ENCODE measurements at regions not wholly inside any gene's neighbourhood (a gene's known extent, or its start where the extent isn't known, plus 50 kb on each side); places are given as distances from the start of the nearest gene placed in this dataset.

DNA sequence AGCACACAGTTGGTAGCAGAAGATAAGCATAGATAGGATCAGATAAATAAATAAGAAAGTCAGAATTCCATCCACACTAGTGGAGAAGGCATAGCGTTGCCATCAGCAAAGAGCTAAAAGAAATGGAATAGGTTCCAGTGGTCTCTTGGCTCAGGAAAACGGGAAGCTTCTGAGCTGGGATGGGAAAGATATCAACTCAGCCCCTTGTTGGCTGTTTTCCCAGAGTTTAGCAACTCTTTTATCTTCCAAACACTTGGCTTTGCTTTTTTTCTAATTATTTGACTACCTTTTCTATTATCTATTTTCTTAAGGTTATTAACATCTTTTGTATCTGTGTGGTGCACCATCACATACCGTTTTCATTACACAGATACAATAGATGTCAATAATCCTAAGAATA, 445.7 kb upstream of the TRPC7 start:
- DNase-seq (ENCODE audit: low spot score), result no peak

DNA sequence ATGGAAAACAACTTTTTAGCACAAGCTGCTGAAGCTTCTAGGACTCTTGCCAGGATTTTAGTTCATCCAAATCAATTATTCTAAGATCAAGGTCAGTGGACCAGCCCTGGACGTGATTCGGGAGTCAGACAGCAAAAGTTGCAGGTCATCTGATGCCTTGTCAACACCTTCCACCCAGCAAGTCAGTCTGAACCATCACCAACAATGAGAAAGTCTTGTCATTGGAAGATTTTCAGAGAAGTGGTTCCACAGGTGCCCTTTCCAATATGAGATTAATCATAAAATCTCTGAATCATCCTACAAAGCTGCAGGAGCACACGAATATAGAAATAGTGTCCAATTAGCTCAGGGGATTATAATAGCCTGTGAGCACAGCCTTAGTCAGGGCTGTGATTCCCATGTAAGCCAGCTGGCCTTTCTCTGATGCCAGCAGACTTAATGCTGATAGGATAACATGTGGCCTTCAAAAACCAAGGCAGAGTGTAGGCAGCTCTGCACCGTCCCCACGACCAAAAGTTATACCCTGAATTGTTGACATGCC, 445.0 kb upstream of the TRPC7 start:
- DNase-seq (ENCODE audit: low spot score), result no peak

DNA sequence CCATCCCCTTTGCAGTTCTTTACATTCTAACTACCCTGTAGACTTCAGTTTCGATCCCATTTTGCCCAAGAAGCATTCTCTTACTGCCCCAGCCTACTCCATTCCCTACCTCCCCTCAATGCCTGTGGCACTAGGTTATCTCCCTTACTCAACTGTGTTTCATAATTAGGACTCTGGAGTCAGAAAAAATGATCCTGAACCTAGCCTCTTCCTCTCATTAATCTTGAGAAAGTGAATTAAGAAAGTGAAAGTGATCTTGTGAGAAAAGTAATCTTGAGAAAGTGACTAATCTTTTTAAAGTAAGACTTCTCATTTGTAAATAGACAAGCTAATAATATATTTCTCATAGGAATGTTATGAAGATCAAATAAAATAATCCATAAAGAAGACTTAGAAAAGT, 444.0 kb upstream of the TRPC7 start:
- DNase-seq (ENCODE audit: low spot score), result no peak

DNA sequence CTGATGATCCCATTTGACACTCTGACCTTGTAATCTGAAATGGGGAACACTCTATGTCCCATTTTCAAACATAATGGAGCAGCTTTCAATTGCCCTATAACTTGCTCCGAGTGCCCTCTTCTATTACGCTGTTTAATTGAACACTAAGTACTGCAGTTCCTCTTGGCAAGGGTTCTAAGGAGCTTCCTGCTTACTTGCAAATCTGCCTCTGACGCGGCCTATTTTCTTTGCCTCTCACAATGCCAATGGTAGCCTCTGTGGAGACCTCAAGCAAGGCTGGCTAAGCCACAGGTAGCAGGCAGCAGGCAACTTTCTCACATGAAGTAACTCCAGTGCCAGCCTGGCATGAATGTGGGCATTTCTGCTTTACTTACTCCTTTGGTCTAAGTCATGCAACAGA, 443.4 kb upstream of the TRPC7 start:
- DNase-seq (ENCODE audit: low spot score), result no peak

DNA sequence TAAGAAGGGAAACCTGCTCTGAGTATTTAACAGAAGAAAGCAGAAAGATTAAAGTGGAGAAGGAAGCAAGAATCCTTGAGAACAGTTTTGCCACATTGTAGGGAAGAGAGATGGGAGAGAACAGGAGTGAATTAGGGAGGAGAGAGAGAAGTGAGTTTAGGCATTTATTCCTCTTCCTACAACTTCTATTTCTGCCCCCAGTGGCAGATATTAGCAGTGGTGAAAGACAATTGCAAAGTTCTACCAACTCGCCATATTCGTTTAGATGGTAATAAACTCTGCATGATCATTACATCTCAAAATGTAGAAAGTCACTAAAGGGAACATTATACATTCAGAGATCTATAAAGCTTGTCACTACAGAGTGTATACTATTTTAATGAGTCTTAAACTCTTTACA, 440.1 kb upstream of the TRPC7 start:
- DNase-seq (ENCODE audit: low spot score), result no peak

DNA sequence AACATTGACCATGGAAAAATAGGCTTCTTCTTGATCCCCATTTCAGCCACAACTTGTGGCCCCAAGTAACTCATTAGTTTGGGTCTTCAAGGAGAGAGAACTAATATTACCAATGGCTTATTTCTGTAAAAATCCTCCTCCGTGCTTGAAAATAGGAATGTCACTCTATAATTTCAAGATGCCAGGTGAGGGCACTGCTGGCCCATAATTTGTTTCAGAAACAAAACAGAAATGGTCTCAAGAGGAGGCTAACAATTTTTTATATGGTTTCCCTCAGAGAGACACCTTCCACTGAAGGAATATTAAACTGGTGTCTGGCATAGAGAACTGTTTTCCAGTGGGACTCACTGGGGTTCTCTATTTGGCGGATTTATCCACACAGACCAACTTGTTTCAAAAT, 437.0 kb upstream of the TRPC7 start:
- DNase-seq (ENCODE audit: low spot score), result no peak

DNA sequence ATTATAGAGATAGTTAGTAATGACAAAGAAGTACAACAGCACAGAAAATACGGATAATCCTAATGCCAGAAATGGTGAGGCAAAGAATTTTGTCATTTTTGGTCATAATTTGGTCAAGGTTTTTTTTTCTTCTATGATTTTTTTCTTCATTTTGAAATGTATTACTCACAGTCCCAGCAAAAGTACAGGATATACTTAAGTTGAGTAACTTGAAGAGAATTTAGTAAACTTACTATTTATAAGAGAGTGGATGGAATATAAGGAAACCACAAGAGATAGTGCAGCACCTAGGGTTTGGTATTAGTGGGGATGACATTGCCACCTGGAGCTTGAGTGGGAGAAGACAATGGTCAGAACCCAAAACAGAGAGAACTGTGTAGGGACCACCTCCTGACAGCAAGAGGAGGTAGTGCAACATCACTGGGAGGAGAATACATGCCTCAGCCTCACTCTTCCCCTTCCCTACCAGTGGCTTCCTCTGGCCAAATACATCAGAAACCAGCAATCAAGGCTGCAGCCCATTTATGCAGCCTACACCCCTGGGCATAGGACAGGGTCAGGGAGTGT, 434.5 kb upstream of the TRPC7 start:
- no peak for DNase-seq (ENCODE audit: low spot score)

DNA sequence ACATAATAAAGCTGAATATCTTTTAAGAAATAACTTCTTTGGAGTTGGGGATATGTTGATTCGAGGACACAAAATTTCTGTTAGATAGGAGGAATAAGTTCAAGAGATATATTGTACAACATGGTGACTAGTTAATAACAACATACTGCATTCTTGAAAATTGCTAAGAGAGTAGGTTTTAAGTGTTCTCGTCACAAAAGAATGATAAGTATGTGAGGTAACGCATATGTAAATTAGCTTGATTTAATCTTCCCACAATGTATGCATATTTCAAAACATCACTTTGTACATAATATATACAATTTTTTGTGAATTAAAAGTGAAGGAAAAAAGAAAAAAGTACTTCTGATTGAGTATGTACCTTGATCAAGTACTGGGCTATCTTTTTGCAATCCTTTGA, 428.0 kb upstream of the TRPC7 start:
- DNase-seq (ENCODE audit: low spot score), result no peak

DNA sequence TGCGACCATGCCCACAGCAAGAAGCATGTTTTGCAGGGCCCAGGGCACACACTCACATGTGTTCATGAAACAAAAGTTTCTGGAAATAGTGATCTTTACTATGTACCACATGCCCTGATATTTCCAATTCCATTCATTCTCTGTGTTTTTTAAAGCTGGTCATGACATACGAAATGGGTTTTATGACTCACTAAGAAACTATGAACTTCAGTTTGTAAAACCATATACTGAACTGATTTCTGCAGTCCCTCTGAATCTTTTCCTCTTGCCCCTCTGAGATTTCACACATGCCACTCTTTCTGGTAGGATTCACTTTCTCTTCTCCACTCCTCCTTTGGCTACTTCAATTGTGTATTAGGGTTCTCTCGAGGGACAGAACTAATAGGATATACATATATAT, 416.1 kb upstream of the TRPC7 start:
- DNase-seq (ENCODE audit: low spot score), result no peak

DNA sequence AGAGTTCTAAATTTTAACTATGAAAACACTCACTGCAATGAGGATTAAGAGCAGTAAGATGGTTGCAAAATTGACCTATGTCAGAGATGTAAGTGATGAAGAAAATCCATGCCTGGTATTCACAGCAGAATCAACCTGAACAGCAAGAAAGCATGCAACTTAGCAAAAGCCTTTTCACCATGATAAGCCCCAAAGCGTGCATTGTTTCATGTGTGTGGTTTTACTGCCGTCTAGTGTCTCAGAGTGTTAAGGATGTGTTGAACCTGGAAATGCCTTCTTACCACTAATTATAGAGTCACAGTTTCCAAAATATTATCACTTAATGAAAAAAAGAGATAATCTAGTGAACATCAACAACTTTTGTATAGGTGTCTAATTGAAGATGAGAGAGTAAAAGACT, 415.2 kb upstream of the TRPC7 start:
- no peak for DNase-seq (ENCODE audit: low spot score)

DNA sequence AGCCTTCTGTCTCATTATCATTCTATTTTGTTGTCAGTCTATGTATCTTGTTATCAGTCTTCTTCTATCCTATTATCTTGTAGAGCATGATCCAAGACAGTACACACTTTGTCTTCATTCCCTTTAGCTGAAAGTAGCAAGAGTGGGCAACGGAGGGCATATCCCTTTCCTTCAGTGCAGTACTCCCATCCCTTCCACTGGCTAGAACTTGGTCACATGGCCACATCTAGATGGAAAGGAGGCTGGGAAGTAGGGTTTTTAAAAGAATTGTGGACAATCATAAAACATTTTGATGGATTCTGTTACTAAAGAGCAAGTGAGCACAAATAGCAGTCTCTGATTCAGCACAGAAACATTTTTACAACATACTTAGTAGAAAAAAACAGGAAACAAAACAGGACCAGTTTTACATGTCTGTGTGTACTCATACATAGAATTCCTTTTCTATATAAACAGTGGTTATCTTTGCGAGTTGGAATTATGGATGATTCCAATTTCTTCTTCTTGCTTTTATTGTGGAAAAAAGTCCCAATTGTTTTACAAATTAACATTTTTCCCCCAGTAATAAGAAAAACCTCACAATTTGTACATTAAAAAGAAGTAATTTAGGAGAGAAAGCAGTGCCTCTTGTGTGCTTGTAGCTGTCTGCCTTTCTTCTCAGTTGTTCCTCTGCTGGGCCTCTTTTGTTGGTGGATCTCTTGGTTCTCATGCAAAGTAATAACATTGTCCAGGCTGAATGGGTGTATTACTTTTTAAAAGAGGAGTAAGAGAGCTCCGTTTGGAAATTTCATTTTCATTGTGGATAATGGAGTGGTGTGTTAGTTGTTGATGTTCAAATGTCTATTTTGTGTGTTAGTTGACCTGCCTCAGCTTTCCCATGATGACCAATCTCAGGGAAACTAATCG, 410.9 kb upstream of the TRPC7 start:
- DNase-seq (ENCODE audit: low spot score), result no peak

DNA sequence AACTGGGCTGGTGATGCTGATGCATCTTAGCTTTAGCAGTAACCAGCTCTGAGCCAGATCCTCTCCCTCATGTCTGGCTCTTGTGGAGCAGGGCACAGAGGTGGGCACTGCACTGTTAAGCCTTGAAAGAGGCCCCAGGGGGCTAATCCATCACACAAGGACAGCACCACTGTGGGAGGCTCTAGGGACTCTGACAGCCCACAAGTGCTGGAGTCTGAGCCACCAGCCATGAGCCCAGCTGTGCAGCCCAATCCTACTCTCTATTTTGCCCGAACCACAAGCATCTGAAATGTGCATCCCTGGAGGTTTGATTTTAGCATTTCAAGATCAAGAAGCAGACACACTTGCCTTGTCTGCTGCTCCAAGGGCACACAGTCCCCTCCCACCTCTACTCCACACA, 407.1 kb upstream of the TRPC7 start:
- no peak for DNase-seq (ENCODE audit: low spot score)

DNA sequence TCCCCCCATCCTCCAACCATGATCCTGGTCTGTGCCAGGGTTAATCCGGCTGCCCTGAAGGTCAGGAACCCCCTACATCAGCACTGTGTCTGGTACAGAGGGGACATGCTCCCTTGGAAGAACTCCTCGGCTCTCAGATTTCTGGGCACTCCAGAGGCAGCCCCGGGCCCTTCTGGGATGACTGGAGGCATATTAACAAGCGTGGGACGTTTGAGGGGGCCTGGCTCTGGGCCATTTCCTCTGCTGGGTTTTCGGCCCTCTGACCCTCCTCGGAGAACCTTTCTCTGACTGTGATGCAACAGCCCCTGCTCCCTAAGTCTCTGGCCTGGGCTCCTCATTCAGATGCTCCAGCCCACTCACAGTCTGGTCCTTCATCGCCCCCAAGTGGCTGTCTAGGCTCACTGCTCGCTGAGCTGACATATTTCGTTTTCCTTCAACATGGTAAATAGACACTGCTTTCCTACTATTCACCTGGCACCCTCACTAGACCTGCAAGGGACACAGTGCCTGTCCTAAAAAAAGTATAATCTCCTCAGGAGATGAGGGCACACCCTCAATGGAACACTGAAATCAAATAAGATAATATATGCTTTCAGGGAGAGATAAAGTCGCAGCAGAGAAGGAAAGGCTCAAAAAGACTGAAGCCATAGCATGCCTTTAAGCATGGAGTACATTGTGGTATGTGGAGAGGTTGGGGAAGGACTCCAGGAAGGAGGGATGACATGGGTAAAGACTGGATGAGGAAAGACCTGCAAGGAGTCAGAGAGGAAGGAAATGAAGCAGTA, 404.7 kb upstream of the TRPC7 start:
- peak; percentile 53 for DNase-seq (ENCODE audit: low spot score)

DNA sequence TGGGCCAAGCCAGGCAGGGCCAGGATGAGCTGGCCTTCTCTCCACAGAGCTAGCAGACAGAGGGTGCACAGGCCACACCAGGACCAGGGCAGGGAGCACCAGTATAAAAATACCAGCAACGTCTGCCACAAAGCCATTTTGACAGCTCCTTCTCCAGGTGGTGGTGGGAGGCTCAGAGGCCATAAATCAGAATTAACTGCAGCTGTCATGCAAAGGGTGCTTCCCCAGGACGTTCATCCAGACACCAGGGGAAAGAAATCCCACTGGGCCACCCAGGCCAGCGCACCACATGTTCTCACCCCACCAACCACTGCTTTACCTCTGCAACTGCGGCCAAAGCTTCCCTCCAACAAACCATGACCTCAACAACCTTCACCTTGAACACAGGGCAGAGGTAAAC, 403.7 kb upstream of the TRPC7 start:
- DNase-seq (ENCODE audit: low spot score), result no peak

DNA sequence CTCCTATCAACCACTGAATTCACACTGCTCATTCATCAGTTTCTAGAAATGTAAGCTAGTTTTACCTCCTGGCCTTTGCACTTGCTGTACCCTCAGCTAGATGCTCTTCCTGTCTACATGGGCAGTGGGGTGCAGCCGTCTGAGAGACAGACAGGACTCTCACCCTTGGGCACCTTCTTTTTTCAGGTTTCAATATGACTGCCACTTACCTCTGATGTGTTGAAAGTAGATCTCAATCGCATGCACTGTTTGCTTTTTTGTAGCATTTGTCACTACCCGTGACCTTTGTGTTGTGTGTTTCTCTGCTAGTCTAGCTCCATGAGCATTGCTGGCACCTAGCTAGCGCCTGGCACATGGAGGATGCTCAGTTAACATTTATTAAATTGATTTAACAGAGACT, 403.1 kb upstream of the TRPC7 start:
- no peak for DNase-seq (ENCODE audit: low spot score)

DNA sequence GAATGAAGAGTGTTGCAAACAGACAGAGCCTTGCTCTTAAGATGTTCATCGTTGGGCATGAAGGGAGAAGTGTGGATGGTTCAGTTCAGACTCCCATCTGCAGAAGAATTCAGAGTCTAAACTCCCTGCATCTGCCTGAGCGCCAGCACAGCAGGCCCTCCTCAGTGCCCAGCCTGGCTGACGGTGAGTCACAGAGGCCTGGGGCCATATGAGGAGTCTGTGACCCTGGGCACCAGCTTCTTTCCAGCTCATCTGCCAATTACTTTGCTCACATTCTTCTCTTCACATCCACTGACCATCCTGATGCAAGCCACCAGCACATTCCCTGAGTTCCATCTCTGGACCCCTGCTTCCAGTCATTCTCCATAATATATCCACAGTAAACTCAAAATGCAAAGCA, 401.1 kb upstream of the TRPC7 start:
- no peak for DNase-seq (ENCODE audit: low spot score)

DNA sequence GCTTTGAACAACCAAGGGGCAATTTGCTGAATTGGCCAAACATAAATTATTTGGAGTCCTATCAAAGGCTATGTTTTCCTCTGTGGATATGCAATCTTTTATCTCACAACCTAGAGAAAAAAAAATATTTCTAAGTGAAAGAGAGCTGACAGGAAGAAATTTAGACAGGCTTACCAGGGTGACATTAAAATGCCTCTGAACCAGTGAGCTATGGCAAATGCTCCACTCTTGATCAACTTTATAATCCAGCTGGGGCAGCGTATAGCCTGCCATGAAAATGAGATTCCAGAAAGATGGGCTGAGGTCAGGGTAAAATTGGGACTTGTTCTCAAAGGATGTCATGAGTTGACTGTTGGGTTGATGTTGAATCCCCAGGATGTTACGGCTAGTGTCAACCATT, 399.3 kb upstream of the TRPC7 start:
- no peak for DNase-seq (ENCODE audit: low spot score)

DNA sequence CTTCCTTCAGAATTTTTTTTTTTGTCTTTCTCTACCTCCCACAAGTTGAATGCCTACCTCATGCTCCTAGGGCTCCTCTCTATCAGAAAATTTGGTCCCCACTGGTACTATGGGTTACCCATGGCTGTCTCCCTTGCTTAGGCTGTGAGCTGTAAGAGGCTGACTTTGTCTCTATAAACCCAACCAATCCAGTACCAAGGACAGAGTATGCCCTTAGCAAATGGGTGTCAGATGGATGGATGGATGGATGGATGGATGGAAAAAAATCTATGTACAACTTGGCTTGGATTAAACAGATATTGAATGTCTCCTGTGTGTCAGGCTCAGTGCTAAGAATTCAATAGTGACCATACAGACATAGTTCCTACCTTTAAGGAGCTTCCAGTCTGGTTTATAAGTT, 398.2 kb upstream of the TRPC7 start:
- no peak for DNase-seq (ENCODE audit: low spot score)

DNA sequence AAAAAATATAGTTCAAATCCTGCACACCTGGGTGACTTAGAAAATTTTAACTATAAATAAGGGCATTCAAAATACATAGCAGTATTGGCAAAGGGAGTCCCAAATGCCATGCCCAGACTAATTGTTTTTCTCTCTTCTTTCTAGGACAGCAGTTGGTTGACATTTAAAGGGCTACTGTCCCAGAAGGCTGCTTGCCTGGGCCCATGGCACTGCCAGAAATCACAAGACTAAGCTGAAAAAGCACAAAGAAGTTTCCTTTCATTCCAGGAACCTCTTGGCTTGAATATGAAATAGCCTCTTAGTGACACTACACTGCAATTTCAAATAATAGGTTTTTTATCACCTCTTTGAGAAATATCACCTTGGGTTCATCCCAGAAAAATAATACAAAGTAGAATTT, 388.9 kb upstream of the TRPC7 start:
- no peak for DNase-seq (ENCODE audit: low spot score)

DNA sequence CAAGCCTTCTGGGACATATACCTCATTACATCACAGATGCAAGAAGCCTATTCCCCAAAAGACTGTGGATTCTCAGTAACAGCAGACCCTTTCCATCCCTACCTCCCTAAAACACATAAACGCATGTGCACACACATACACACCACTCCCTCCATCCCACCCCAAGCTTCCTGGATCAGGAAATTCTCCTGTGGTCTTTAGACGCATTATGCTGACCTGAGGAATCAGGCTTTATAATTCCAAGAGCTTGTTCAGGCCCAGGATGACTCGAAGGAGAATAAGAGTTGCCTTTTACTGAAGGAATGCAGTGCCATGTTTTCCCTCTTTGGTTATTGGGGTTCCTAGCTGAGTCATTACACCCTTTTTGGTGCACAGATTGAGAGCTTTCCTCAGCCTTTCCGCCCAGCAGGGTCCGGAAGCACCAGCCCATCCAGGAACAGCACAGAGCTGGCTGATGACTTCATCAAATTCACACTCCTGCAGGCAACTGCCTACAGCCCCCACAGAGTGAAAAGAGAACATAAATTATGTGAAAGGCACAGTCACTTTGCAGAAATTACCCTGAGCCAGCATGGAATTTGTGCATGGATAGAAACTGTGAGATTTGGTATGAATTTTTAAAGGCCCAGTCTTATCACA, 385.0 kb upstream of the TRPC7 start:
- DNase-seq (ENCODE audit: low spot score), result no peak

DNA sequence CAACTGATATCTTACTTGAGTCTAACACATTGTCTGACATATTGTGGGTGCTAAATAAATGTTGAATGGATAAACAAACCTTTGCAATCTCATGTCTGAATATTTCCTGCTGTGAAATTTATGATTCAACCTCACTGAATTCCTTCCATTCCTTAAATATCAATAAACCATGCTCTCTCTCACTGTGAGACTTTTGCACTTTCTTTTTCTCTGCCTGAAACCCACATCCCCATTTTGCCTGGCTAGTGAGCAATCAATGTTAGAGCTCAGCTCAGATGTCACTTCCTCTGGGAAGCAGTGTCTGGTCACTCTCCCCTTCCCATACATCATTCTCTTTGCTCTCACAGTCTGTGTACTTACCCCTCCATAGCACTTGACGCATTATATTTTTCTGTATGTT, 383.7 kb upstream of the TRPC7 start:
- no peak for DNase-seq (ENCODE audit: low spot score)

DNA sequence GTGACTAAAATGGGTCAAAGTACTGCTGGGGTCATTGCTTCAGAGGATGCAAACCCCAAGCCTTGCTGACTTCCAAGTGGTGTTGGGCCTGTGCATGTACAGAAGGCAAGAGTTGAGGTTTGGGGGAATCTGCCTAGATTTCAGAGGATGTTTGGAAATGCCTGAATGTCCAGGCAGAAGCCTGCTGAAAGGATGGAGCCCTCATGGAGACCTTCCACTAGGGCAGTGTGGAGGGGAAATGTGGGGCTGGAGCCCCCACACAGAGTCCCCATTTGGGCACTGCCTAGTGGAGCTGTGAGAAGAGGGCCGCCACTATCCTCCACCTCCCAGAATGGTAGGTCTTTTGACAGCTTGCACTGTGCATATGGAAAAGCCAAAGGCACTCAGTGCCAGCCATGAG, 377.7 kb upstream of the TRPC7 start:
- DNase-seq (ENCODE audit: low spot score), result no peak
